H1 (cell line): ENCODE measurements at regions not wholly inside any gene's neighbourhood (a gene's known extent, or its start where the extent isn't known, plus 50 kb on each side); places are given as distances from the start of the nearest gene placed in this dataset.

Experiments
- CTBP2 ChIP-seq: IDR thresholded peaks from 2 replicates; pipeline ENCODE4 v1.7.0; 2011; ENCODE audit warnings: borderline replicate concordance, mild to moderate bottlenecking, moderate library complexity, mixed read lengths, low read length; ENCODE audit not compliant: insufficient read depth, insufficient read length

DNA sequence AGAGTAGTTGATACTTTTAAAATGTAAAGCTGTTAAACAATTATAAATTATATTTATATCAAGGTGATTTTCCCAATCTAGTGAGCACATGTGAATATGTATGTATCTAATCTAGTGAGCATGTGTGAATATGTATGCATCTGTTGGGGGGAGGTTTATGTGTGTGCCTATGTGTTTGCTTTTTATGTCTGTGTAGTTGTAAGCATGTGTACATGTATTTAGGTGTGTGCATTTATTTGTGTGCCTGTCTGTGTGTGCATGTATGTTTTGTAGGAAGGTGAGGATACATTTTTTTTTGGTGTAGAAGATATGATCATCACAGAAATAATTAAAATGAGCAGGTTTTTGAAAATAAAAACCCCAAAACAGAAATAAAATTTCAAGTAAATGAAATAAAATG lies 318.9 kb upstream of the CHRM3 start (continued):
- no peak for TF ChIP-seq CTBP2
